SH-SY5Y (cell line): ENCODE measurements at regions not wholly inside any gene's neighbourhood (a gene's known extent, or its start where the extent isn't known, plus 50 kb on each side); places are given as distances from the start of the nearest gene placed in this dataset.

ENCODE experiments used
- GATA2 ChIP-seq: IDR thresholded peaks from 2 replicates; pipeline ENCODE4 v1.6.1; 2011; ENCODE audit warnings: mild to moderate bottlenecking, low read depth, low read length
- GATA3 ChIP-seq: IDR thresholded peaks from 2 replicates; pipeline ENCODE4 v1.6.1; 2011; ENCODE audit warnings: low read depth, mild to moderate bottlenecking, low read length, moderate library complexity

DNA sequence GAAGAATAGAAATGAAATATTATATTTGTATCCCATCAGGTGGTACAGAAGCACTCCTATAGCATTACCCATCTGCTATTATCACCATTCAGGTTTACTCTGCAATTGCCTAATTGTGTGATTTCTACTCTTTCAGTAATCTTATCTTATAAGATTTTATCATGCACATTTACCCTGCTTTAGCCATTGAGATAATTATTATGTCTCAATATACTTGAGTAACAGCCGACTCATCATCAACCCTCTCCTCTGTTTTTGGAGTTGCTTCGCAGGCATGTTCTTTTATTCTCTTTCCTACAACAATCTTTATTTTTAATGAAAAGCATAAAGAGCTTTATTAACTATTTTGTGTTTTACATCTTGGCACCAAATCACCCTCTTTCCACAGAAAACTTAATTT lies 419.9 kb downstream of the LRIG3 start:
- TF ChIP-seq GATA3 (no peak), GATA2 (no peak)
